ENCODE measurements at regions not wholly inside any gene's neighbourhood (a gene's known extent, or its start where the extent isn't known, plus 50 kb on each side); places are given as distances from the start of the nearest gene placed in this dataset.

DNA sequence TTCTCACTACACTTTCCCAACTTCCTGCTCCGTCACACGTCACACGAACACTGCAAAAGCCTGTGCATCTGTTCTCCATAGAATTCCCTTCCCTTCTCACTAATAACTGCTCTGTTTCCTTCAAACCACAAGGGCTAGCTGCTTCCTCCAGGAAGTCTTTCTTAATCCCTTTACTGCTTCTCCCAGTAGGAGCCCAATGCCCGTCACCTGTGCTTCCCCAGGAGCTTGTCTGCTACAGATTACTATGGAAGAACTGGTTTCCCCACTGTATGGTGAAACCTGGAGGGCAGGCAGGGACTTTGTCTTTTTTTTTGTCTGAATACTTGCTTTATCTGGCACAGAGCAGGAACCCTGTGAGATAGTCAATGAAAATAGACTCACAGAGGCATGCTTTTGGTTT lies 444.7 kb upstream of the MAP3K7 start:
- TF ChIP-seq POLR2A (IDR thresholded peaks at IDR 0.05) (no peak), POLR2AphosphoS5 (IDR thresholded peaks at IDR 0.05) (no peak), EP300 (IDR thresholded peaks at IDR 0.05) (no peak)
- TF ChIP-seq, protein P1, sequence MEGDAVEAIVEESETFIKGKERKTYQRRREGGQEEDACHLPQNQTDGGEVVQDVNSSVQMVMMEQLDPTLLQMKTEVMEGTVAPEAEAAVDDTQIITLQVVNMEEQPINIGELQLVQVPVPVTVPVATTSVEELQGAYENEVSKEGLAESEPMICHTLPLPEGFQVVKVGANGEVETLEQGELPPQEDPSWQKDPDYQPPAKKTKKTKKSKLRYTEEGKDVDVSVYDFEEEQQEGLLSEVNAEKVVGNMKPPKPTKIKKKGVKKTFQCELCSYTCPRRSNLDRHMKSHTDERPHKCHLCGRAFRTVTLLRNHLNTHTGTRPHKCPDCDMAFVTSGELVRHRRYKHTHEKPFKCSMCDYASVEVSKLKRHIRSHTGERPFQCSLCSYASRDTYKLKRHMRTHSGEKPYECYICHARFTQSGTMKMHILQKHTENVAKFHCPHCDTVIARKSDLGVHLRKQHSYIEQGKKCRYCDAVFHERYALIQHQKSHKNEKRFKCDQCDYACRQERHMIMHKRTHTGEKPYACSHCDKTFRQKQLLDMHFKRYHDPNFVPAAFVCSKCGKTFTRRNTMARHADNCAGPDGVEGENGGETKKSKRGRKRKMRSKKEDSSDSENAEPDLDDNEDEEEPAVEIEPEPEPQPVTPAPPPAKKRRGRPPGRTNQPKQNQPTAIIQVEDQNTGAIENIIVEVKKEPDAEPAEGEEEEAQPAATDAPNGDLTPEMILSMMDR (IDR thresholded peaks at IDR 0.05), result no peak

Measured in upper lobe of left lung (tissue), 4 donors.